Sigmoid colon (tissue), 6 donors: ENCODE measurements at regions not wholly inside any gene's neighbourhood (a gene's known extent, or its start where the extent isn't known, plus 50 kb on each side); places are given as distances from the start of the nearest gene placed in this dataset.
"Not testable (repeated sequence)": the region's sequence is repeated elsewhere in the genome, so short reads cannot be mapped to it uniquely, and the experiment has no call there.

ENCODE experiments used
- DNase-seq: peaks from one replicate; pipeline ENCODE4 v3.0.0-alpha.2; 2019
- H3K27ac ChIP-seq, 4 donors: fragments of 200-600 bp; sonication (generic); one replicate each; pipeline ENCODE4 v1.5.1; 2016 to 2019; ENCODE audit warnings: mild to moderate bottlenecking in 1 of 4
- H3K27me3 ChIP-seq, 3 donors: fragments of 200-600 bp; sonication (generic); one replicate each; pipeline ENCODE4 v1.5.1; 2019; ENCODE audit warnings: mild to moderate bottlenecking in 1 of 3
- H3K36me3 ChIP-seq, 4 donors: fragments of 200-600 bp; sonication (generic); one replicate each; pipeline ENCODE4 v1.5.1; 2016 to 2019
- H3K4me1 ChIP-seq, 4 donors: fragments of 200-600 bp; sonication (generic); one replicate each; pipeline ENCODE4 v1.5.1; 2017 to 2019
- H3K4me3 ChIP-seq, 4 donors: fragments of 200-600 bp; sonication (generic); one replicate each; pipeline ENCODE4 v1.5.1; 2017 to 2019; ENCODE audit warnings: mild to moderate bottlenecking in 2 of 4, moderate library complexity in 1 of 4
- H3K9me3 ChIP-seq, 4 donors: fragments of 200-600 bp in 3 of 4; sonication (generic) in 3 of 4; one replicate each; pipeline versions ENCODE4 v1.5.1 to v1.6.1; 2013 to 2019
- CTCF ChIP-seq, 4 experiments: fragments of 450-650 bp in 3 of 4; fragments of 200-600 bp in 1 of 4; IDR thresholded peaks; one replicate each; pipeline ENCODE4 v1.5.1; 2016 to 2019; ENCODE audit warnings: antibody characterized with exemption in 4 of 4, mild to moderate bottlenecking in 3 of 4, moderate library complexity in 2 of 4
- EP300 ChIP-seq, 4 donors: sonication (generic); formaldehyde crosslinking; IDR thresholded peaks; one replicate each; pipeline ENCODE4 v1.6.1; 2017; ENCODE audit warnings: antibody characterized with exemption in 4 of 4
- POLR2A ChIP-seq, 2 donors: fragments of 450-650 bp; IDR thresholded peaks; one replicate each; pipeline ENCODE4 v1.6.1; 2016; ENCODE audit warnings: antibody characterized with exemption in 2 of 2, mild to moderate bottlenecking in 2 of 2, moderate library complexity in 2 of 2
- POLR2AphosphoS5 ChIP-seq, 4 donors: sonication (generic); formaldehyde crosslinking; IDR thresholded peaks; one replicate each; pipeline ENCODE4 v1.6.1; 2017; ENCODE audit warnings: antibody characterized with exemption in 4 of 4
- WGBS, 2 donors: extraction: QIAGEN DNeasy Blood & Tissue Kit; methylation state at CpG; one replicate each; pipeline ENCODE4 v1.1.7; 2013; 5-methylcytosine and 5-hydroxymethylcytosine counted together
- intact Hi-C: fragments of 100-400 bp; cut with DNase I; formaldehyde crosslinking; loops from one replicate; pipeline ENCODE4 v1.15.1; 2023
- donor health status: healthy with polysubstance abuse.
- donor health status: healthy.

GRCh38 chrX:46204721-46205422 is 340.3 kb downstream of the ZNF674 start:
- no peaks in the 10 kb centered on the region for H3K4me1 ChIP-seq
- intact Hi-C loops = no loop called here
- H3K9me3 ChIP-seq = no peaks in the 10 kb centered on the region
- TF ChIP-seq EP300 (IDR thresholded peaks at IDR 0.05) (no peak), POLR2A (IDR thresholded peaks at IDR 0.05) (no peak), CTCF (IDR thresholded peaks at IDR 0.05) (no peak), POLR2AphosphoS5 (IDR thresholded peaks at IDR 0.05) (no peak)
- H3K27ac ChIP-seq = no peak overlapping the region
- DNase-seq = no peak
- H3K4me3 ChIP-seq = no peak overlapping the region
- H3K27me3 ChIP-seq = no peaks in the 10 kb centered on the region
- H3K36me3 ChIP-seq = no peaks in the 10 kb centered on the region
- 84 to 90% methylated on average over 1 of the region's 1 CpG for WGBS, 2 donors

DNA sequence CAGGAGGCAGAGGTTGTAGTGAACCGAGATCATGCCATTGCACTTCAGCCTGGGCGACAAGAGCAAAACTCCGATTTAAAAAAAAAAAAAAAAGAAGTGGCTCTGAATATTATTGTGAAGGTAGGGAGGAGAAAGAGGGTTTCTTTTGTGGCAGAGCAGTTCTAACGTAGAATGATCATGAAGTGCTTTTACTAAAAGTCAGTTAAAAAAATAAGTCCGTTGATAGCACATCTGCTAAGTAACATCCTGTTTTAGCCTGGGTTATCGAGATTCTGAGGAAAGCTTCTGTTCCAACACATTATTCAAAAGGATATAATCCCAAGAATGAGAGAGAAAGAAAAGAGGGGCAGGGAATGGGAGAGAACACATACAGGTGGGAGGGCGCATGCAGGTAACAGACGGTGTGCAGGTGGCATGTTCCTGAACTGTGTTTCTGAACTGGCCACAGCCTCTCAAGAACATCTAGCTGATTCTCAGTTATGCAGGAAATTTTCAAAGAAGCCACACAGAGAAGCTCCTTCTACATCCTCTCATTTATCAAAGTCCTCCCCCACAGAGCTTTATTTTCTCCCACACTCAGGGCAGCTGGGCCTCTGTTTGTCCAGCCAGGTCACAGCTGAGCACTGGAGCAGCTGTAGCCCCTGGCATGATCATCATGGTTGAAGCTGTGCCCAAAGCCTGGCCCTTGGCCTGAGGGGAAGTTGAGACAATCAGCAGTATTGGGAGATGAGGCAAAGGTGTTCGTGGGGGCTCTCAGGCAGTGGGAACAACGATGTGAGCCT is 342.3 kb downstream of the ZNF674 start:
- Histone ChIP-seq H3K4me3 (no peak overlapping the region), H3K9me3 (no peaks in the 10 kb centered on the region), H3K4me1 (no peaks in the 10 kb centered on the region), H3K27ac (no peak overlapping the region), H3K36me3 (no peaks in the 10 kb centered on the region), H3K27me3 (no peaks in the 10 kb centered on the region)
- TF ChIP-seq POLR2A (IDR thresholded peaks at IDR 0.05) = no peak
- TF ChIP-seq CTCF (IDR thresholded peaks at IDR 0.05) = no peak
- no peak for TF ChIP-seq EP300 (IDR thresholded peaks at IDR 0.05)
- no peak for TF ChIP-seq POLR2AphosphoS5 (IDR thresholded peaks at IDR 0.05)
- 66 to 89% methylated on average over 10 of the region's 10 CpGs for WGBS, 2 donors
- DNase-seq = no peak
- intact Hi-C loops = no loop called here

DNA sequence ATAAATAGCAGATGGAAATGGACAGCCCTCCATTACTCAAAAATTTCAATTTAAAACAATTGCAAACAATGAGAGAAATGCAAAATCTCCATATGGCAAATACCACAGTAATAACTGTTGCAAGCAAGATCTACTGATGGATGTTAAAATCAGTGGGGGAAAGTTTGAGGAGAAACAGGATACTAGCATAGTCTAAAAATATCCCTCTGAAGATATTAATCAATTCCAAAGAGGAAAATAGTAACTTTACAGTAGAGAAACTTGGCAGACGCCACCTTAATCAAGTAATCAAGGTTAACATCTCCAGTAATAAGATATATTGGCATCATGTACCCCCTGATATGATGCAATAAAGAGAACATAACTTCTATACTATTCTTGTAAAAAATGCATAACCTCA is 344.8 kb downstream of the ZNF674 start:
- Histone ChIP-seq H3K27ac (no peak overlapping the region), H3K4me3 (no peak overlapping the region), H3K9me3 (no peaks in the 10 kb centered on the region), H3K27me3 (peaks cover 0 to 3% (median 0%) of the 10 kb centered on the region in 3 donors), H3K36me3 (no peaks in the 10 kb centered on the region), H3K4me1 (no peaks in the 10 kb centered on the region)
- no peak for TF ChIP-seq POLR2AphosphoS5 (IDR thresholded peaks at IDR 0.05)
- no peak for TF ChIP-seq POLR2A (IDR thresholded peaks at IDR 0.05)
- TF ChIP-seq CTCF (IDR thresholded peaks at IDR 0.05) = no peak
- TF ChIP-seq EP300 (IDR thresholded peaks at IDR 0.05) = no peak
- WGBS, 2 donors = 86 to 94% methylated on average over 1 of the region's 1 CpG
- no peak for DNase-seq
- intact Hi-C loops = no loop called here

GRCh38 chrX:46198858-46199257 is 346.4 kb downstream of the ZNF674 start:
- H3K27ac ChIP-seq = no peak overlapping the region
- no peaks in the 10 kb centered on the region for H3K4me1 ChIP-seq
- no peaks in the 10 kb centered on the region for H3K36me3 ChIP-seq
- DNase-seq = no peak
- no peak overlapping the region for H3K4me3 ChIP-seq
- WGBS, 2 donors = 58 to 74% methylated on average over 1 of the region's 1 CpG
- peaks cover 0 to 3% (median 0%) of the 10 kb centered on the region in 3 donors for H3K27me3 ChIP-seq
- no peaks in the 10 kb centered on the region for H3K9me3 ChIP-seq
- intact Hi-C loops = no loop called here
- TF ChIP-seq POLR2AphosphoS5 (IDR thresholded peaks at IDR 0.05) = no peak
- no peak for TF ChIP-seq EP300 (IDR thresholded peaks at IDR 0.05)
- no peak for TF ChIP-seq POLR2A (IDR thresholded peaks at IDR 0.05)

DNA sequence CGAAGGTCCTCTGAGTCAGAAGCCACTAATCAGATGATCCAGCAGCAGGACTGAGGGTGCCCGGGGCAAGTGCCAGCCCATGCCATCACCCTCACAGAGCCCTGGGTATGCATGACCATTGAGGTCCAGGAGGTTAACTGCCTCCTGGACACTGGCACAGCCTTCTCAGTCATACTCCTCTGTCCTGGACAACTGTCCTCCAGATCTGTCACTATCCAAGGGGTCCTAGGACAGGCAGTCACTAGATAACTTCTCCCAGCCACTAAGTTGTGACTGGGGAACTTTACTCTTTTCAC is 358.5 kb downstream of the ZNF674 start:
- H3K4me3 ChIP-seq, intact Hi-C loops: not testable (repeated sequence)
- WGBS, 2 donors = 91 to 92% methylated on average over 2 of the region's 2 CpGs

More for the DNA sequence above, 358.5 kb downstream of the ZNF674 start:
- not testable (repeated sequence) for DNase-seq, H3K9me3 ChIP-seq, H3K27ac ChIP-seq, H3K27me3 ChIP-seq, H3K4me1 ChIP-seq, H3K36me3 ChIP-seq
